ENCODE measurements at regions not wholly inside any gene's neighbourhood (a gene's known extent, or its start where the extent isn't known, plus 50 kb on each side); places are given as distances from the start of the nearest gene placed in this dataset.

DNA sequence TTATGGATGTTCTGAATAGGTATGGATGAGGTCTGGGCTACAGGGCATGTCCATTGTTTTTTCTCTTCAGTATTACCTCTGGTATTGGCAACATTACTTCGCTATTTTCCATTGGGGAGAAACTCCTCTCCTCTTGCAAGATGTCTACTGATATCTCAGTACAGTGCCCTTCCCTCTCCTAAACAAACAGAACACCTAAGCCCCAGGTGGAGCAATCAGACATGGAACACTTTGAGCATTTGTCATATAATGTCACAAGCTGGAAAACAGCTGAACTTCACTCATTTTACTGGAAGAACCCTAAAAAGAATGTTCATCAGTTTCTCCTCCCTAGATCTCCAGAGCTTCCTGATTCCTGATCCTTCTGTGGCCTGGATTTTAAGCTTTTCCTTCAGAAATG is 339.8 kb downstream of the FRK start:
- Histone ChIP-seq H3K36me3 (ENCODE audit: control insufficient read depth, insufficient read depth, low read length) (no peaks in the 10 kb centered on the region), H3K79me2 (ENCODE audit: control insufficient read depth, insufficient read depth, low read length) (no peaks in the 10 kb centered on the region), H3K27me3 (ENCODE audit: insufficient read depth, low read length, poor library complexity) (no peaks in the 10 kb centered on the region), H3K4ac (ENCODE audit: low read depth, low read length) (no peak overlapping the region), H3K4me3 (ENCODE audit: low read length) (no peak overlapping the region), H3K4me1 (ENCODE audit: control insufficient read depth, low read depth, low read length) (no peaks in the 10 kb centered on the region), H3K23ac (ENCODE audit: low read length) (no peak overlapping the region), H3K18ac (ENCODE audit: low read length) (no peak overlapping the region), H4K5ac (ENCODE audit: low read length) (no peak overlapping the region), H3K4me2 (ENCODE audit: low read length) (no peak overlapping the region), H2BK15ac (replicated peaks; ENCODE audit: low read depth) (no peak overlapping the region), H2AK5ac (ENCODE audit: low read length) (no peak overlapping the region), H4K8ac (ENCODE audit: low read depth, low read length) (no peak overlapping the region), H3K9ac (ENCODE audit: low read length) (no peak overlapping the region), H3K79me1 (ENCODE audit: low read length) (no peaks in the 10 kb centered on the region), H3K27ac (ENCODE audit: low read depth, low read length) (no peak overlapping the region), H2BK120ac (ENCODE audit: low read depth, low read length) (no peak overlapping the region), H3K56ac (ENCODE audit: low read length) (no peak overlapping the region), H2BK5ac (ENCODE audit: low read length) (no peak overlapping the region)
- DNase-seq: no peak
- WGBS (ENCODE audit: extremely low coverage, insufficient coverage, low lambda C conversion rate): no CpG with 5 or more reads among the region's 1 CpG

- WGBS (ENCODE audit: extremely low coverage, insufficient coverage, low lambda C conversion rate): no CpG with 5 or more reads among the region's 1 CpG
- Histone ChIP-seq H3K18ac (ENCODE audit: low read length) (no peak overlapping the region), H3K56ac (ENCODE audit: low read length) (no peak overlapping the region), H3K27me3 (ENCODE audit: insufficient read depth, low read length, poor library complexity) (no peaks in the 10 kb centered on the region), H3K79me1 (ENCODE audit: low read length) (no peaks in the 10 kb centered on the region), H3K27ac (ENCODE audit: low read depth, low read length) (no peak overlapping the region), H2BK5ac (ENCODE audit: low read length) (no peak overlapping the region), H2AK5ac (ENCODE audit: low read length) (no peak overlapping the region), H2BK15ac (replicated peaks; ENCODE audit: low read depth) (no peak overlapping the region), H3K9ac (ENCODE audit: low read length) (no peak overlapping the region), H4K5ac (ENCODE audit: low read length) (no peak overlapping the region), H3K23ac (ENCODE audit: low read length) (no peak overlapping the region), H3K4me1 (ENCODE audit: control insufficient read depth, low read depth, low read length) (no peaks in the 10 kb centered on the region), H3K4ac (ENCODE audit: low read depth, low read length) (no peak overlapping the region), H3K4me3 (ENCODE audit: low read length) (no peak overlapping the region), H3K4me2 (ENCODE audit: low read length) (no peak overlapping the region), H3K79me2 (ENCODE audit: control insufficient read depth, insufficient read depth, low read length) (no peaks in the 10 kb centered on the region), H2BK120ac (ENCODE audit: low read depth, low read length) (no peak overlapping the region), H3K36me3 (ENCODE audit: control insufficient read depth, insufficient read depth, low read length) (no peaks in the 10 kb centered on the region), H4K8ac (ENCODE audit: low read depth, low read length) (no peak overlapping the region)
- no peak for DNase-seq
Observed at GRCh38 chr6:115717472-115717871, 343.2 kb downstream of the FRK start.

- Histone ChIP-seq H4K5ac (ENCODE audit: low read length) (no peak overlapping the region), H3K9ac (ENCODE audit: low read length) (no peak overlapping the region), H2BK120ac (ENCODE audit: low read depth, low read length) (no peak overlapping the region), H3K4me2 (ENCODE audit: low read length) (no peak overlapping the region), H3K27ac (ENCODE audit: low read depth, low read length) (no peak overlapping the region), H3K4ac (ENCODE audit: low read depth, low read length) (no peak overlapping the region), H3K56ac (ENCODE audit: low read length) (no peak overlapping the region), H3K4me1 (ENCODE audit: control insufficient read depth, low read depth, low read length) (no peaks in the 10 kb centered on the region), H3K27me3 (ENCODE audit: insufficient read depth, low read length, poor library complexity) (no peaks in the 10 kb centered on the region), H3K4me3 (ENCODE audit: low read length) (no peak overlapping the region), H4K8ac (ENCODE audit: low read depth, low read length) (no peak overlapping the region), H3K79me2 (ENCODE audit: control insufficient read depth, insufficient read depth, low read length) (no peaks in the 10 kb centered on the region), H2BK15ac (replicated peaks; ENCODE audit: low read depth) (no peak overlapping the region), H3K79me1 (ENCODE audit: low read length) (no peaks in the 10 kb centered on the region), H3K18ac (ENCODE audit: low read length) (no peak overlapping the region), H3K23ac (ENCODE audit: low read length) (no peak overlapping the region), H2BK5ac (ENCODE audit: low read length) (no peak overlapping the region), H3K36me3 (ENCODE audit: control insufficient read depth, insufficient read depth, low read length) (no peaks in the 10 kb centered on the region), H2AK5ac (ENCODE audit: low read length) (no peak overlapping the region)
- DNase-seq: no peak
Observed at GRCh38 chr6:115717062-115717461, 343.6 kb downstream of the FRK start.

DNA sequence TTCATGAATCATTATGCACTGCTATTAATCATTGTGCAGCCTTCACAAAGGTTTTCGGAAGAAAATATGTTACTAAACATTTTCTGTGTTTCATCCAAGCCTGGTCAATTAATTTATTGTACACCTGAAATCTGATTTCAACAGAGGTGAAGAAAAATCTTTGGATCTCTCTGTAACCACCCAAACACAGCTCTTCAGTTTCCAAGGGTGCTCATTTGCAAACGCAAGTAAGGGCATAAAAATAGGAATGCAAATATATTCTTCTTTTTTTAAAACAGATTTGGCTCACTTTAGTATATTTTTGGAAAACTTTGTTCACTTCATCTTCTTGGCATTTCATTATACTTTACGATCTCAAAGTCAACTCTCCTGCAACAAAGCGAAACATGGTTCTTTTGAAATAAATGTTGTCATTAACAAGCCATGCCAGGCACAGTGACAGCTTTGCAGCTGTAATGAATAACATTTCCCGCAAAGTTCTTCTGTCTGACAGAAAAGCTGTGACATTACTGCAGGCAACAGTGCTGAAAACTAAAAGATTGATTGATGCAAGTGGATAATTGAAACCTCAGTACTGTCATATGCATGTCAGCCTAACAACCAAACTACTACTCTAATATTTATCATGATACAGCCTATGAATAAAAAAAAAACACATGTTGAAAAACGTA is 348.3 kb downstream of the FRK start:
- Histone ChIP-seq H3K4me2 (ENCODE audit: low read length) (no peak overlapping the region), H3K27ac (ENCODE audit: low read depth, low read length) (no peak overlapping the region), H4K8ac (ENCODE audit: low read depth, low read length) (no peak overlapping the region), H2BK120ac (ENCODE audit: low read depth, low read length) (no peak overlapping the region), H3K18ac (ENCODE audit: low read length) (no peak overlapping the region), H3K27me3 (ENCODE audit: insufficient read depth, low read length, poor library complexity) (no peaks in the 10 kb centered on the region), H3K9ac (ENCODE audit: low read length) (no peak overlapping the region), H3K4ac (ENCODE audit: low read depth, low read length) (no peak overlapping the region), H3K79me1 (ENCODE audit: low read length) (no peaks in the 10 kb centered on the region), H3K36me3 (ENCODE audit: control insufficient read depth, insufficient read depth, low read length) (no peaks in the 10 kb centered on the region), H3K23ac (ENCODE audit: low read length) (no peak overlapping the region), H3K4me1 (ENCODE audit: control insufficient read depth, low read depth, low read length) (no peaks in the 10 kb centered on the region), H2BK15ac (replicated peaks; ENCODE audit: low read depth) (no peak overlapping the region), H3K56ac (ENCODE audit: low read length) (no peak overlapping the region), H2BK5ac (ENCODE audit: low read length) (no peak overlapping the region), H4K5ac (ENCODE audit: low read length) (no peak overlapping the region), H3K4me3 (ENCODE audit: low read length) (no peak overlapping the region), H3K79me2 (ENCODE audit: control insufficient read depth, insufficient read depth, low read length) (no peaks in the 10 kb centered on the region), H2AK5ac (ENCODE audit: low read length) (no peak overlapping the region)
- no CpG with 5 or more reads among the region's 6 CpGs for WGBS (ENCODE audit: extremely low coverage, insufficient coverage, low lambda C conversion rate)
- no peak for DNase-seq

GRCh38 chr6:115708850-115709249 is 351.8 kb downstream of the FRK start:
- Histone ChIP-seq H4K5ac (ENCODE audit: low read length) (no peak overlapping the region), H3K36me3 (ENCODE audit: control insufficient read depth, insufficient read depth, low read length) (no peaks in the 10 kb centered on the region), H3K79me2 (ENCODE audit: control insufficient read depth, insufficient read depth, low read length) (no peaks in the 10 kb centered on the region), H3K18ac (ENCODE audit: low read length) (no peak overlapping the region), H2BK15ac (replicated peaks; ENCODE audit: low read depth) (no peak overlapping the region), H2BK120ac (ENCODE audit: low read depth, low read length) (no peak overlapping the region), H3K4me2 (ENCODE audit: low read length) (no peak overlapping the region), H4K8ac (ENCODE audit: low read depth, low read length) (no peak overlapping the region), H3K4ac (ENCODE audit: low read depth, low read length) (no peak overlapping the region), H3K9ac (ENCODE audit: low read length) (no peak overlapping the region), H3K4me1 (ENCODE audit: control insufficient read depth, low read depth, low read length) (no peaks in the 10 kb centered on the region), H3K23ac (ENCODE audit: low read length) (no peak overlapping the region), H3K27ac (ENCODE audit: low read depth, low read length) (no peak overlapping the region), H3K4me3 (ENCODE audit: low read length) (no peak overlapping the region), H3K56ac (ENCODE audit: low read length) (no peak overlapping the region), H2BK5ac (ENCODE audit: low read length) (no peak overlapping the region), H3K27me3 (ENCODE audit: insufficient read depth, low read length, poor library complexity) (no peaks in the 10 kb centered on the region), H2AK5ac (ENCODE audit: low read length) (no peak overlapping the region), H3K79me1 (ENCODE audit: low read length) (no peaks in the 10 kb centered on the region)
- WGBS (ENCODE audit: extremely low coverage, insufficient coverage, low lambda C conversion rate): no CpG with 5 or more reads among the region's 2 CpGs
- DNase-seq: no peak

- Histone ChIP-seq H3K36me3 (ENCODE audit: control insufficient read depth, insufficient read depth, low read length) (no peaks in the 10 kb centered on the region), H3K56ac (ENCODE audit: low read length) (no peak overlapping the region), H2BK5ac (ENCODE audit: low read length) (no peak overlapping the region), H2AK5ac (ENCODE audit: low read length) (no peak overlapping the region), H3K27ac (ENCODE audit: low read depth, low read length) (no peak overlapping the region), H3K23ac (ENCODE audit: low read length) (no peak overlapping the region), H3K4me2 (ENCODE audit: low read length) (no peak overlapping the region), H2BK120ac (ENCODE audit: low read depth, low read length) (no peak overlapping the region), H3K18ac (ENCODE audit: low read length) (no peak overlapping the region), H3K4ac (ENCODE audit: low read depth, low read length) (no peak overlapping the region), H3K4me3 (ENCODE audit: low read length) (no peak overlapping the region), H3K79me2 (ENCODE audit: control insufficient read depth, insufficient read depth, low read length) (no peaks in the 10 kb centered on the region), H3K4me1 (ENCODE audit: control insufficient read depth, low read depth, low read length) (no peaks in the 10 kb centered on the region), H3K9ac (ENCODE audit: low read length) (no peak overlapping the region), H2BK15ac (replicated peaks; ENCODE audit: low read depth) (no peak overlapping the region), H4K5ac (ENCODE audit: low read length) (no peak overlapping the region), H3K79me1 (ENCODE audit: low read length) (no peaks in the 10 kb centered on the region), H4K8ac (ENCODE audit: low read depth, low read length) (no peak overlapping the region), H3K27me3 (ENCODE audit: insufficient read depth, low read length, poor library complexity) (no peaks in the 10 kb centered on the region)
- DNase-seq: no peak
- WGBS (ENCODE audit: extremely low coverage, insufficient coverage, low lambda C conversion rate): no CpG with 5 or more reads among the region's 2 CpGs
Observed at GRCh38 chr6:115706981-115707380, 353.7 kb downstream of the FRK start.

Measured in mesendoderm (in vitro differentiated cells).